ENCODE measurements at regions not wholly inside any gene's neighbourhood (a gene's known extent, or its start where the extent isn't known, plus 50 kb on each side); places are given as distances from the start of the nearest gene placed in this dataset.

DNA sequence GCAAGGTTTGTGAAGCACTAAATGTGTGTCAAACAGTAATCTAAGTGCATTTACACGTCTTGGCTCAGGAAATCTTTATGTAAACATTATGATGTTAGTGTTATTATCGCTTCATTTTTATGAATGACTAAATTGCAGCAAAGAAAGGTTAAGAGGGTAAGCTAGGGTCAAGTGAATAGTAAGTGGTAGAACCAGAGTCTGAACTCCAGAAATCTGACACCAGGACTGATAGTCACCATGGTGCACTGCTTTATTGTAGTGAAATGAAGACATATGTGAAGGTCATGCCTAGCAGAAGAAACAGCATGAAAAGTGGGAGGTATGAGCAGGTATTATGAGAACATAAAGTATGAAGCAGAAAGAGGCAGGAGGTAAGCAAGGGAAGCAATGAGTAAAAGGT lies 368.7 kb upstream of the TENM4 start:
- TF ChIP-seq, protein P1, sequence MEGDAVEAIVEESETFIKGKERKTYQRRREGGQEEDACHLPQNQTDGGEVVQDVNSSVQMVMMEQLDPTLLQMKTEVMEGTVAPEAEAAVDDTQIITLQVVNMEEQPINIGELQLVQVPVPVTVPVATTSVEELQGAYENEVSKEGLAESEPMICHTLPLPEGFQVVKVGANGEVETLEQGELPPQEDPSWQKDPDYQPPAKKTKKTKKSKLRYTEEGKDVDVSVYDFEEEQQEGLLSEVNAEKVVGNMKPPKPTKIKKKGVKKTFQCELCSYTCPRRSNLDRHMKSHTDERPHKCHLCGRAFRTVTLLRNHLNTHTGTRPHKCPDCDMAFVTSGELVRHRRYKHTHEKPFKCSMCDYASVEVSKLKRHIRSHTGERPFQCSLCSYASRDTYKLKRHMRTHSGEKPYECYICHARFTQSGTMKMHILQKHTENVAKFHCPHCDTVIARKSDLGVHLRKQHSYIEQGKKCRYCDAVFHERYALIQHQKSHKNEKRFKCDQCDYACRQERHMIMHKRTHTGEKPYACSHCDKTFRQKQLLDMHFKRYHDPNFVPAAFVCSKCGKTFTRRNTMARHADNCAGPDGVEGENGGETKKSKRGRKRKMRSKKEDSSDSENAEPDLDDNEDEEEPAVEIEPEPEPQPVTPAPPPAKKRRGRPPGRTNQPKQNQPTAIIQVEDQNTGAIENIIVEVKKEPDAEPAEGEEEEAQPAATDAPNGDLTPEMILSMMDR (IDR thresholded peaks at IDR 0.05; ENCODE audit: unreplicated experiment): no peak
- Mint-ChIP-seq H3K27ac (ENCODE audit: unreplicated experiment) (no peak overlapping the region), H3K9me3 (ENCODE audit: unreplicated experiment) (no peaks in the 10 kb centered on the region), H3K4me1 (ENCODE audit: unreplicated experiment) (no peaks in the 10 kb centered on the region), H3K36me3 (ENCODE audit: low read depth, unreplicated experiment) (no peaks in the 10 kb centered on the region), H3K27me3 (ENCODE audit: unreplicated experiment) (no peaks in the 10 kb centered on the region), H3K4me3 (ENCODE audit: unreplicated experiment) (no peak overlapping the region)
- DNase-seq (ENCODE audit: low spot score): no peak

DNA sequence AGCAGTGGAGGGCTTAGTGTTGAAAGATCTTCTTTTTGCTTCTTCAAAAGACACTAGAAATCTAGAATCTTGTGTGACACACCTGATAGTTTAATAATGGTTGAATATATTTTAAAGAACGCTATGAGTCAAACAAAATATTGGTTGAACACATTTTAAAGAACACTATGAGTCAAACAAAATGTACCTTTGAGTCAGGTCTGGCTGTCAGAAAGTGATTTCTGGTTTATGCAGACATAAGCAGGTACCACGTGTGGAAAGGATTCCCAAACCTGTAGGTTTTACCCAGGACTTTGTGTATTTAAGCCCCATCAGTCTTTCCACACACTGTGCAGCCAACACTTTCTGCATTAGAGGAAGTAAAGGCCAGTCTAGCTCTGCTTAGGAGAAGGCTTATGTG lies 366.7 kb upstream of the TENM4 start:
- DNase-seq (ENCODE audit: low spot score): no peak
- H3K27ac Mint-ChIP-seq (ENCODE audit: unreplicated experiment): no peak overlapping the region
- H3K9me3 Mint-ChIP-seq (ENCODE audit: unreplicated experiment): no peaks in the 10 kb centered on the region
- H3K4me3 Mint-ChIP-seq (ENCODE audit: unreplicated experiment): no peak overlapping the region
- no peaks in the 10 kb centered on the region for H3K36me3 Mint-ChIP-seq (ENCODE audit: low read depth, unreplicated experiment)
- H3K27me3 Mint-ChIP-seq (ENCODE audit: unreplicated experiment): peaks cover 1% of the 10 kb centered on the region
- TF ChIP-seq, protein P1 (IDR thresholded peaks at IDR 0.05; ENCODE audit: unreplicated experiment): no peak
- H3K4me1 Mint-ChIP-seq (ENCODE audit: unreplicated experiment): no peaks in the 10 kb centered on the region

DNA sequence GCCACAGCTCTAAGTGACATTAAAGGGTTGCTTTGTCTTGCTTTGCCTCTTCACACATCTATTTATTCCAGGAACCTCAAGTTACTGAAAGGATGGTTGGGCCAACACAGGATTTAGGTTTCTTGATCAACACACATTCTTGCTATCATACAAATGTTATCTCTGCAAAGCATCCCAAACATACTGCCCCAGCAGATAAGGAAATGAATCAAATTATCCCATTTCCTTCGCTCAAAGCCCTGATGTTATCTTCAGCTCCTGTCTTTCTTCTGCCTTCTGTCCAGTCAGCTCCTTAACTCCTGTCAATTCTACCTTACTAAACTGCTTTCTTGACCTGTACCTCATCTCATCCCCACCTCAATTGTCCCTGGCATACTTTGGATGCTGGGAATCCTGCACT lies 355.9 kb upstream of the TENM4 start:
- TF ChIP-seq, protein P1 (IDR thresholded peaks at IDR 0.05; ENCODE audit: unreplicated experiment): no peak

DNA sequence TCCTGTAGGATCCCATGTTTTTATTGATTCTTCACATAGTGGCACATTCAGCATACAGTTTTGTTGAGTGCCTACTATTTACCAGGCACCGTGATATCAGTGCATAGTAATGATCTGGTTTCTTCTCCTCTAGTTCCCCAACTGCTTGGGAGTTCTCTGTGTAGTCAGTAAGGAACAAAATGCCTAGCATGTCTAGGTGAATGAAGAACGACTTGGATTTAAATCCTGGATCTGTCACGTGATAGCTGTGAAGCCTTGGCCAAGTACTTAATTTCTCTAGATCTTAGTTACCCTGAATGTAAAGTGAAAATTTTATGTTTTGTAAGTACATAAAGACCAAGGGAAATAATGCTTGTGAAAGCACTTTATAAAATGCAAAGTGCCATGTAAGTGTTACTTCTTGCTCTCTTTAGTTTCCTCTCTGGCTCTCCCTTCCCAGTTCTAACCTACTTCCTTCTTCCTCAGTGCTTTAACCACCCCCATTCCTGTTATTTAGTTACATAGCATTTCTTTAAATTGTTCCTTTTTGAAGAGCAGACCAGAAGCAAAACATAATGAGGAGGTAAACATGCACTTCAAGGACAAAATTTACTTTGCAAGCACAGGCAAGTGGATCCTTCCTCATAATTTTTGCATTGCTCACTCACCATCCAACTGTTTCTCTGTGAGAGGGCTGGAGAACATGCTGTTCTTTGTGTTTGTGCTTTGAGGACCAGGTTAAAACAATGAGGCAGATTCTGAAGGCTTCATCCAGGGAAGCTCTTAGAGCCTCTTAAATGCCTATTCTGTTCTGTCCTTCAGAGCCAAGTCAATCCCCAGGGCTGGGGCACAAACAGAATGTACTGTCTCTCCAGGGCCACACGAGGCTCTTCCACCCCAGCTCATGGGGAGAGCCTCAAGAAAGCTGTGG lies 353.9 kb upstream of the TENM4 start:
- H3K4me1 Mint-ChIP-seq (ENCODE audit: unreplicated experiment): peaks cover 31% of the 10 kb centered on the region
- peaks cover 2% of the 10 kb centered on the region for H3K27me3 Mint-ChIP-seq (ENCODE audit: unreplicated experiment)
- H3K4me3 Mint-ChIP-seq (ENCODE audit: unreplicated experiment): no peak overlapping the region
- no peak overlapping the region for H3K27ac Mint-ChIP-seq (ENCODE audit: unreplicated experiment)
- TF ChIP-seq, protein P1 (IDR thresholded peaks at IDR 0.05; ENCODE audit: unreplicated experiment): no peak
- no peak for DNase-seq (ENCODE audit: low spot score)
- H3K9me3 Mint-ChIP-seq (ENCODE audit: unreplicated experiment): no peaks in the 10 kb centered on the region
- H3K36me3 Mint-ChIP-seq (ENCODE audit: low read depth, unreplicated experiment): no peaks in the 10 kb centered on the region

More for the DNA sequence above, 355.9 kb upstream of the TENM4 start:
- H3K9me3 Mint-ChIP-seq (ENCODE audit: unreplicated experiment): no peaks in the 10 kb centered on the region
- peaks cover 31% of the 10 kb centered on the region for H3K4me1 Mint-ChIP-seq (ENCODE audit: unreplicated experiment)
- H3K36me3 Mint-ChIP-seq (ENCODE audit: low read depth, unreplicated experiment): no peaks in the 10 kb centered on the region
- H3K4me3 Mint-ChIP-seq (ENCODE audit: unreplicated experiment): no peak overlapping the region
- DNase-seq (ENCODE audit: low spot score): no peak
- peak overlapping the region; percentile 15 for H3K27ac Mint-ChIP-seq (ENCODE audit: unreplicated experiment)
- peaks cover 2% of the 10 kb centered on the region for H3K27me3 Mint-ChIP-seq (ENCODE audit: unreplicated experiment)

DNA sequence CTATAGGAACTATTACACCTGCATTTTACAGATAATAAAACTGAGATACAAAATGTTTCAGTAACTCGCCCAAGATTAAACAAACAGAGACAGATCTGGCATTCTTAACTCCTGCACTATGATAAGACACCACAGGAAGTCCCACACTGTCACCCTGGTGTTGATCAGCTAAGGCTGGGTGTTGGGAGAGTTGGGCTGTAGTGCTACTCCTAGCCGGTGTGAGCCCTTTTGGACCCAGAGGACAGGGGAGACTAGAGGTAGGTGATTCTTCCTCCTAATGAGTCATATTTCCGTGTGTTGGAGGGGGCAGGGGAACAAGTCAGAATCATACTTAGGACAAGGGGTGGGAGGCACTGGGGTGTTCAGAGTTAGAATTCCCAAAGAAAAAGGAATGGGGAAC lies 353.2 kb upstream of the TENM4 start:
- H3K36me3 Mint-ChIP-seq (ENCODE audit: low read depth, unreplicated experiment): no peaks in the 10 kb centered on the region
- H3K4me1 Mint-ChIP-seq (ENCODE audit: unreplicated experiment): peaks cover 31% of the 10 kb centered on the region
- H3K27ac Mint-ChIP-seq (ENCODE audit: unreplicated experiment): no peak overlapping the region
- H3K9me3 Mint-ChIP-seq (ENCODE audit: unreplicated experiment): no peaks in the 10 kb centered on the region
- DNase-seq (ENCODE audit: low spot score): no peak
- H3K4me3 Mint-ChIP-seq (ENCODE audit: unreplicated experiment): no peak overlapping the region
- TF ChIP-seq, protein P1 (IDR thresholded peaks at IDR 0.05; ENCODE audit: unreplicated experiment): no peak
- H3K27me3 Mint-ChIP-seq (ENCODE audit: unreplicated experiment): peaks cover 2% of the 10 kb centered on the region
